ENCODE measurements at regions not wholly inside any gene's neighbourhood (a gene's known extent, or its start where the extent isn't known, plus 50 kb on each side); places are given as distances from the start of the nearest gene placed in this dataset.

DNA sequence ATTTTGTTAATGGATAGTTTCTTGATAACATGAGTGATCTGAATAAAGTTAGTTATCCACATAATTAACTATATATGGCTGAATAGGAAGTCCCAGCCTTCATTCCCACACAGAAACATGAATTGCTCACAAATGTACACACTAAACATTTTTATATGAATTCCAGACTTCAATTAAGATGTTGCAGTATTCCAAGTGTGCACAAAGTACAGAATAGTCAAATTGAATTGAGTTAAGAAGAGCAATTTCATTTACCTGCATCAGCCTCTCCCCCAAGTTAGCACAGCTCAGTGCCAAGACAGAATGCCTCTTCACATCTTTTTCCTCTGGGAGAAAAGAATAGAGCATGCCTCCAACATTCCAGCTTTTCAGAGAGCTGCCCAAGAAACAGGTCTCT is 207.0 kb upstream of the SAMSN1 start:
- TF ChIP-seq, protein P1, sequence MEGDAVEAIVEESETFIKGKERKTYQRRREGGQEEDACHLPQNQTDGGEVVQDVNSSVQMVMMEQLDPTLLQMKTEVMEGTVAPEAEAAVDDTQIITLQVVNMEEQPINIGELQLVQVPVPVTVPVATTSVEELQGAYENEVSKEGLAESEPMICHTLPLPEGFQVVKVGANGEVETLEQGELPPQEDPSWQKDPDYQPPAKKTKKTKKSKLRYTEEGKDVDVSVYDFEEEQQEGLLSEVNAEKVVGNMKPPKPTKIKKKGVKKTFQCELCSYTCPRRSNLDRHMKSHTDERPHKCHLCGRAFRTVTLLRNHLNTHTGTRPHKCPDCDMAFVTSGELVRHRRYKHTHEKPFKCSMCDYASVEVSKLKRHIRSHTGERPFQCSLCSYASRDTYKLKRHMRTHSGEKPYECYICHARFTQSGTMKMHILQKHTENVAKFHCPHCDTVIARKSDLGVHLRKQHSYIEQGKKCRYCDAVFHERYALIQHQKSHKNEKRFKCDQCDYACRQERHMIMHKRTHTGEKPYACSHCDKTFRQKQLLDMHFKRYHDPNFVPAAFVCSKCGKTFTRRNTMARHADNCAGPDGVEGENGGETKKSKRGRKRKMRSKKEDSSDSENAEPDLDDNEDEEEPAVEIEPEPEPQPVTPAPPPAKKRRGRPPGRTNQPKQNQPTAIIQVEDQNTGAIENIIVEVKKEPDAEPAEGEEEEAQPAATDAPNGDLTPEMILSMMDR (conservative IDR thresholded peaks at IDR 0.05): no peak
- no peak for TF ChIP-seq EZH2 (IDR thresholded peaks at IDR 0.05; ENCODE audit: low read depth)
